ENCODE measurements at regions not wholly inside any gene's neighbourhood (a gene's known extent, or its start where the extent isn't known, plus 50 kb on each side); places are given as distances from the start of the nearest gene placed in this dataset.
"Not testable (repeated sequence)": the region's sequence is repeated elsewhere in the genome, so short reads cannot be mapped to it uniquely, and the experiment has no call there.

DNA sequence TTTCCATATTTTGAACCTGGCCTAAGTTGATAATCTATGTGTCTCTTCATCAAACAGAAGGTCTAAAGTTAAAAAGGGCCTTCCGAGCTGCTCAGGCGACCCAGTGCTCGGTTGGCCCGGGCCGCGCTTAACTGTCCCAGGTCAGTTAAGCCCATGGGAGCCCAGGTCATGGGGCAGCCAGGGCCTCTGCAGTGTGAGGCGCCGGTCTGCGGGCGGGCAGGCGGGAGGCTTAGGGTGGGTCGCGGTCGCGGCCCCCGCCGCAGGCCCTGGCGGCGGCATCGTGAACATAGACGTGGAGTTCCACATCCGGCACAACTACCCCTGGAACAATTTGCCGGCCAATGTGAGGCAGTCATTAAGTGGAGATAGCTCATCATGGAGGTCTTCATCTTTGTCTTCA, 91.3 kb downstream of the PPIAL4C start:
- H3K4me1 Mint-ChIP-seq (ENCODE audit: low read depth); ATAC-seq; H3K4me3 Mint-ChIP-seq; H3K27me3 Mint-ChIP-seq (ENCODE audit: low read depth); DNase-seq; H3K9me3 Mint-ChIP-seq; H3K36me3 Mint-ChIP-seq (ENCODE audit: insufficient read depth): not testable (repeated sequence)

DNA sequence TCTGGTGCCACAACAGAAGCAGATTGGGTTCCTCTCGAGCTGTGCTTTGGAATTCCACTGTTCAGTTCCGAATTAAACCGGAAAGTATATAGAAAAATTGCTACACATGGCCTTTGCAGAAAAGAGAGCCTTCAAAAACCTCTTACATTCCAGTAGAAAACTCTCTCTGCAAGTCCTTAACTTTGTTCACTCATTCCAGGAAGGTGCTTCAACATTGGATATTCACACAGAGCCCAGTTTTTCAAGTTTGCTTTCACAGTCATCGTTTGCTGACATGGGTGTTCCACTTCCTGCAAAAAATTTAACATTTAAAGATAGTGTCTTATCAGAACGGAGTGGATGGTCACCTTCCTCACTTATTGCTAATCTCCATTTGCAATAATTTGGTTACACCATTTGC, 93.7 kb downstream of the PPIAL4C start:
- not testable (repeated sequence) for H3K36me3 Mint-ChIP-seq (ENCODE audit: insufficient read depth); H3K4me3 Mint-ChIP-seq; H3K9me3 Mint-ChIP-seq; H3K4me1 Mint-ChIP-seq (ENCODE audit: low read depth); DNase-seq; ATAC-seq; H3K27me3 Mint-ChIP-seq (ENCODE audit: low read depth)

DNA sequence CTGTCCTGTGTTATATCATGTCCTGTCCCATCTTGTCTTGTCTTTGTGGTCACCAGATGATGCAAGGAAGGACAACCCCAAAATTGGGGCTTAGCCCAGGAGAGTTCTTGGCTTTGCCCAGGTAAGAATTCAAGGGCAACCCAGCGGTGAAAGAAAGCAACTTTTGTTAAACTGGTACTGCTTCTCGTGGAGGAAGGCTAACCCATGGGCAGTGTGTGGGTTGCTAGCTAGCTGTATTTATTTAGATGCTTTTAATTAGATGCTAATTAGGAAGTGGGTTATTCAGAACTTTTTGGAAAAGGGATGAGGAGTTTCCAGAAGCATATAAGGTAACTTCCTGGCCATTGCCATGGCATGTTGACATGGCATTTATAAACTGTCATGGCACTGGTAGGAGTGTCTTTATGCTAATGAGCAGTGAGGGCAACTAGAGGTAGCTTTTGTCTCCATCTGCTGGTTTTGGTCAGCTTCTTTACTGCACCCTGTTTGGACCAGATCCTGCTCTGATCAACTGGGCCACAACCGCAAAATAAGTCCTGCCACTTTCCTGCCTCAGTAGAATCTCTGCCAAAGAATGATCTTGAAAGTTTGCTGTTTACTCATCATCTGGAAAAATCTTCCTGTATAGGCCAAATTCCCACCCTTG, 95.8 kb upstream of the FCGR1A start:
- H3K36me3 Mint-ChIP-seq (ENCODE audit: insufficient read depth); H3K4me3 Mint-ChIP-seq; H3K4me1 Mint-ChIP-seq (ENCODE audit: low read depth); H3K27me3 Mint-ChIP-seq (ENCODE audit: low read depth); DNase-seq; H3K9me3 Mint-ChIP-seq: not testable (repeated sequence)
- peak; percentile 80 to 95 for ATAC-seq

DNA sequence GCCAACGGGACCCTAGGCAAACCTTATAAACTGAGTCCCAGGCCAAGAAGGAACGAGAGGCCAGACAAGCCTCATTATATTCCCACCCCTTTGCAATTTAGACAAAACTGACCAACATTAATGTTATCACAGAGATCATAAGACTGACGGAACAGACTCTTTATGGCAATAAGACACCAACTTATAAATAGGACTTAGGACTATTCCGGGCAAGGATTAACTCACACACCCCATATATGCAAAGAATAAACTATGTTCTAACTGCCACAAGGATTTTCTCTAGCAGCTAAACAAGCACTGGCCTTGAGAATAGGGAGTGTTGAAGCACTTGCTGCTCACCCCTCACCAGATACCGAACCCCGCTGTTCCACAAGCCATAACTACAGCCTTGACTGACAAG, 91.1 kb upstream of the FCGR1A start:
- DNase-seq; H3K27me3 Mint-ChIP-seq (ENCODE audit: low read depth); H3K36me3 Mint-ChIP-seq (ENCODE audit: insufficient read depth); H3K9me3 Mint-ChIP-seq; ATAC-seq; H3K4me3 Mint-ChIP-seq: not testable (repeated sequence)
- H3K4me1 Mint-ChIP-seq (ENCODE audit: low read depth): peaks cover 10% of the 10 kb centered on the region

DNA sequence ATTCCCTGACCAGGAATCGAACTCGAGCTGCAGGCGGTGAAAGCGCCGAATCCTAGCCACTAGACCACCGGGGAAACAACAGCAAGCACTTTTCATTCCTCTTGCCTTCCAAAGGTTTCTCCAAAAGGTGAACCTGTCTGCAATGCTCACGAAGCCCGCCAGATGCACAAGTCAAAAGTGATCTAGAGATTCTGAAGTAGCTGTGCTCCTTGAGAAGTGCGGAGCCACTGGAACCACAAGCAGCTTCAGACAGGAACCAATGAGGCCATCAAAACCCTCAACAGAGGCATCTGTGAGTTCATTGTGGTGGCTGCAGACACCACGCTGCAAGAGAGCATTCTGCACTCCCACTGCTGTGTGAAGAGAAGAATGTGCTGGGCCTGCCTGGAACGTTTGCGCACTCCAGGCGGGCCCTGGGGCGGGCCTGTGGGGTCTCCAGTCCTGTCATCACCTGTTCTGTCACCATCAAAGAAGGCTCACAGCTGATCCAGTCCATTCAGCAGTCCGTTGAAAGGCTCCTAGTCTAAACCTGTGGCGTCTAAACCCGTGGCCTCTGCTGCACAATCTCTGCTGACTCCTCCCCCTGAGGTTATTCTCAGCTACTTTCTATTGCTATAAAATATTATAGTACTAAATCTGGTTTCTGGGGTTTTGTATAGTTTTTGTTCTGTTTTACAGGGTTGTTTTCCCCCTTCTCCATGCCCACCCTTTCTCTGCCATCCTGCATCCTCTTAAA, 89.5 kb upstream of the FCGR1A start:
- H3K27me3 Mint-ChIP-seq (ENCODE audit: low read depth); H3K9me3 Mint-ChIP-seq; H3K4me3 Mint-ChIP-seq; H3K36me3 Mint-ChIP-seq (ENCODE audit: insufficient read depth); DNase-seq: not testable (repeated sequence)
- H3K4me1 Mint-ChIP-seq (ENCODE audit: low read depth): peaks cover 10% of the 10 kb centered on the region
- peak; percentile 73 to 81 for ATAC-seq

DNA sequence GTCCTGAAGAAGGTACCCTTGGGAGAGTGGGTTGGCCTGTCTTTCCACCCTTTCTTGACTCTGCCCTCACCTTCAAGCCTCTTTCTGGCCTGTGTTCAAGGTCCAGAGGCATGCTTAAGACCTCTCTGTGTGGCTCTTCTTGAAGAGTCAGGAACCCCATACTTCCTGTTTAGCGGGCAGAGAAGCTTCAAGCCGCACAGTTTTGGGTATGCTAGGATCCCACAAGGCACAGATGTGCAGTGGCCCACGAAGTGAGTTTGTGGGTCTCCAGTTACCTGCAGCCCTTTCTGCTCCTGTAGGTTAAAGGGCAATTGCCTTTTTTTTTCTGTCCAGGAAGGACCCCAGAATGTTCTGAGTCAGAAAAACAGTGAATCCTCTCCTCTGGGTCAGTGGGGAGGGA, 87.4 kb upstream of the FCGR1A start:
- peak in 1 of 2 donors; percentile 38 for ATAC-seq
- DNase-seq; H3K4me3 Mint-ChIP-seq; H3K9me3 Mint-ChIP-seq; H3K36me3 Mint-ChIP-seq (ENCODE audit: insufficient read depth); H3K27me3 Mint-ChIP-seq (ENCODE audit: low read depth): not testable (repeated sequence)
- peaks cover 10% of the 10 kb centered on the region for H3K4me1 Mint-ChIP-seq (ENCODE audit: low read depth)

DNA sequence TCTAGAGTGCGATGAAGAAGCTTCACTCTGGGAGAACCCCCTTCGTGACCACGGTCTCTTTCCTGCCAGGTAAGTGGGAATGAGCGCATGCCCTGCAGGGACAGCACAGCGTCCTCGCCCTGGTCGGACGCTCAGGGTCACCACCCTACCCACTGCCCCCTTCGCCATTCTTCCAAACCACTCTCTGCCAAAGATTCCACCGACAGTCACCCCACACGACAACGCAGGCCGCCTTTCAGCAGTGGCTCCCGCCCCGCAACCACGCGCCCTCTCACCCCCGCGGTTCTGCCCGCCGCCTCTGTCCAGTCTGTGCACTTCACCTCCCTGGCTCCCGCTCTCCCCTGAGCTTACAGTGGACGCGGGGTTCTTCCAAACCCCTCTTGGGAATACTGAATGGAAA, 82.3 kb upstream of the FCGR1A start:
- not testable (repeated sequence) for H3K36me3 Mint-ChIP-seq (ENCODE audit: insufficient read depth); DNase-seq; H3K27me3 Mint-ChIP-seq (ENCODE audit: low read depth); H3K4me1 Mint-ChIP-seq (ENCODE audit: low read depth); H3K9me3 Mint-ChIP-seq; H3K4me3 Mint-ChIP-seq
- peak in 1 of 2 donors; percentile 16 for ATAC-seq

DNA sequence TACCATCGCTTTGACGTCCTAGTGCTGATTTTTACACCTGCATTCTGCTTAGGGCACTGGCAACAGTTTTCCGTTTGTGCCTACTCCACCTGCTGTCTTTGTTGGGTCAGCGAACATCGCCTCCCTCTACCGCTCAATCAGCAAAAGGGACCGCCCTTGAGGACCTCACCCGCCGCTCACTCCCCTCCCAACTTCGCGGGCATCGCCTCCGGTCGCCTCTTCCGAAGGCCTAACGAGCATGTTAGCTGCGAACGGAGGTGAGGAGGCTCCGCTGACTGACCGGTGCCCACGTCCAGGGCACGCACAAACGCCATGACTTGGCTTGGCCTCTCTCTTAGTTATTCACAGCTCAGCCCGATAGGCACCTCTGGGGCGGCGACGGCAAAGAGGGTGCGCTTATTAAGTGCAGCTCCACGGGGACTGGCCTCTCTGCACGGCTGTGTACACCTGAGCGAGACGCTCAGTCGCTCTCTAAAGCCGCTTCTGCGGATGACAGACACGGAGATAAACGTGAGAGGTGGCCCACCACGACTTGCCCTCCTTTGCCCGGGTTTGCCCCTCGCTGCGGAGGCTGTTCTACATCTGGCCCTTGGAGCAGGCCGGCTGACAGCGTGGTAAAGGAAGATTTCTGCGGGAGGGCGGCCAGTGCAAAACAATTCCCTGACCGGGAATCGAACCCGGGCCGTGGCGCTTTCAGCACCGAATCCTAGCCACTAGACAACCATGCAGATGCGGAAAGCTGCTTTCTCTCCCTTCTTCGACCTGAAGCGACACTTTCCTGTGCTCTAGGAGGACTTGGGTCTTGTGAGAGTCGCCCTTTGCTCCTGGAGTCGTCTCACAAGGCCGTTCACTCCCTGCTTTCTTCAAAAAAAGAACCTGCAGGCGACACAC, 81.6 kb upstream of the FCGR1A start:
- H3K9me3 Mint-ChIP-seq; H3K4me3 Mint-ChIP-seq; DNase-seq; H3K36me3 Mint-ChIP-seq (ENCODE audit: insufficient read depth); H3K27me3 Mint-ChIP-seq (ENCODE audit: low read depth); H3K4me1 Mint-ChIP-seq (ENCODE audit: low read depth): not testable (repeated sequence)
- peak; percentile 77 to 79 for ATAC-seq

DNA sequence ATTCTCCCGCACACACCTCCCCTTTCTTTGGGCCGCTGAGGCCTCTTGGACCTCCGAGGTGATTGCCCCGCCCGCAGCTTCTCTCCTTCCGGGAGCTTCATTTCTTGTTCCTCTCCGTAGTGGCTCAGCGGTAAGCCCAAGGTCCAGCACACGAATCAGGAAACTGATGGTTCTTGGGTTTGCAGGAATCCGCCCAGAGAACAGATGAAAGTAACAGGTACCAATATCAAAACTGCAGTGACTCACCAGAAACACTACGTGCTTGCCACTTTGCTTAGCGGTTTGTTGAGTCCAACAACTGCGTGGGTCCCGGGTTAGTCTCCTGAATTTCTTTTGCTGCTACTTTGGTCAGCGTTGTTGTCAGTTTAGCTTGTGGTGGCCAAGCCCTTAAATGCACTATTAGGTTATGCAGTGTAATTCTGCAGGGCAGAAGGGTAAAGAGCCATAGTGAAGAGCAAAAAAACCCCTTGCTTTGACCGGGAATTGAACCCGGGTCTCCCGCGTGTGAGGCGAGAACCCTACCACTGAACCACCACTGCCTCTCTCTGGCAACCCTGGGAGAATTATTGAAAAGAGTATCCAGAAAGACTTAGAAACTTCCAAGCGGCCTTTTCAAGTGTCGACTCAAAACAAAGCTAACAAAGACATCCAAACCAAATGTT, 74.2 kb upstream of the FCGR1A start:
- H3K36me3 Mint-ChIP-seq (ENCODE audit: insufficient read depth); H3K9me3 Mint-ChIP-seq; H3K4me1 Mint-ChIP-seq (ENCODE audit: low read depth); H3K27me3 Mint-ChIP-seq (ENCODE audit: low read depth): not testable (repeated sequence)
- peak; percentile 89 to 91 for ATAC-seq
- peak; percentile 50 for DNase-seq
- H3K4me3 Mint-ChIP-seq: peak overlapping the region; percentile 55

DNA sequence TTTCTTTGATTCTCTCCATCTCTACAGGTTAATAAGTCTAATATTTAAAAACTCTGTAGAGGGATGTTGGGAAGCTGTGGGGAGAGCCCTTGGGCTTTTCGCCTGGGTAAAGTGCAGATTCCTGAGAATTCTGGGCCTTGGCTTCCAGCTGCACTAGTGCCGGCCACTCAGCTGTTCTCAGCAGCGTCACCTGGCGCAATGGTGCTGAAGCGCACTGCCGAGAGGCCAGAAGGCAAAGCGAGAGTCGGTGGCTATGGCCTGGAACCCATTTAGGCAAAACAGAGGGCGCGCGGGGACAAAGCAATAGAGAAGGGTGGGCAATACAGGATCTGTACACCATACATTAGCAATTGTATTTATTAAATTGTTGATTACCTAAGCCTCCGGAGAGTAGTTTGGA, 70.8 kb upstream of the FCGR1A start:
- DNase-seq; ATAC-seq; H3K4me1 Mint-ChIP-seq (ENCODE audit: low read depth); H3K36me3 Mint-ChIP-seq (ENCODE audit: insufficient read depth); H3K9me3 Mint-ChIP-seq; H3K4me3 Mint-ChIP-seq; H3K27me3 Mint-ChIP-seq (ENCODE audit: low read depth): not testable (repeated sequence)

DNA sequence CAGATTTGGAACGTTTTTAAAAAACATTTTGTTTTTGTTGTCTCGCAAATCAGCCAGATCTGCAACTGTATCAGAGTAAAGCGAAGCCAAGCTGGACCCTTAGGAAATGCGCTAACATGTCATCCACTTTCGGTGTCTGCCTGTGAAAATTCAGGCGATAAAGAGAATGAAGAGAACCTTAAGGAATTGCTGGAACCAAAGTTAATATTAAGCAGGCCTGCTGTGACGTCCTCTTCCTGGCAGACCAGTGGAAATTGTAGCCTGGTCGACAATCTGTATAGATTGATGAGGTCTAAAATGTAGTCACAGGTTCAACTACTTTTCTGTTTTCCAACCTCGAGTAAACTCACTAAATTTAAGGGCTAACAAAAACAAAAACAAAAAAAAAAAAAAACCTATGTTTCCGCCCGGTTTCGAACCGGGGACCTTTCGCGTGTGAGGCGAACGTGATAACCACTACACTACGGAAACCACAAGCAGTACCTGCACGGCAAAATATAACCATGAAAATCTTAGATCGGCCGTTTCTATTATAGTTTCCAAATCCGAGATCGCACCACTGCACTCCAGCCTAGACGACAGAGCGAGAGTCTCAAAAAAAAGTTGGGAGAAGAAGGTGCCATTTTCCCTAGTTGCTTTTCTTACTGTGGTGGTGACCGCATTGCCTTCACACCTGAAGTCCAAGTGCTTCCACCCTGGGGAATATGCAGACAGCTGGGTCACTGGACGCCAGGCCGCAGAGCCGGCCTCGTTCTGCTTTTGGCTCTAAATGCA, 70.2 kb upstream of the FCGR1A start:
- not testable (repeated sequence) for H3K4me3 Mint-ChIP-seq; H3K27me3 Mint-ChIP-seq (ENCODE audit: low read depth); DNase-seq

DNA sequence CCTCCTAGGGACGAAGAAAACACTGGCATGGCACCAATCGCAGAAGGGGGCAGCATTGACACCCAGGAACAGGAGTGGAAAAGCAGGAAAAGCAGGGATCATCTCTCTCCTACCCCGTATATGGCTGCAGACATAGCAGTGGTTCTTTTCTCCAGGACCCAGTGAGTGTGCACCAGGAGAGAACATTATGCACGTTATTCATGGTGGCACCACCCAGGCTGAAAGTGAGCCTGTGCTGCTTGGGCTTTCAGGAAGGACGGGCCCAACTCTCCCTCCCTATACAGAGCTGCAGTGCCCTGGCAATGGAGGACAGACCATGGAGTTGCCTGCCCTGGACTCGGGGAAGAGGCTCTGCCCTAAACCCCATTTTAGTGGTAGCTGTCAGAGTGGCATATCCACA, 69.0 kb upstream of the FCGR1A start:
- not testable (repeated sequence) for H3K4me3 Mint-ChIP-seq; H3K36me3 Mint-ChIP-seq (ENCODE audit: insufficient read depth); H3K9me3 Mint-ChIP-seq; H3K4me1 Mint-ChIP-seq (ENCODE audit: low read depth); H3K27me3 Mint-ChIP-seq (ENCODE audit: low read depth); ATAC-seq; DNase-seq

More for the DNA sequence above, 70.2 kb upstream of the FCGR1A start:
- not testable (repeated sequence) for H3K36me3 Mint-ChIP-seq (ENCODE audit: insufficient read depth); ATAC-seq; H3K9me3 Mint-ChIP-seq; H3K4me1 Mint-ChIP-seq (ENCODE audit: low read depth)

DNA sequence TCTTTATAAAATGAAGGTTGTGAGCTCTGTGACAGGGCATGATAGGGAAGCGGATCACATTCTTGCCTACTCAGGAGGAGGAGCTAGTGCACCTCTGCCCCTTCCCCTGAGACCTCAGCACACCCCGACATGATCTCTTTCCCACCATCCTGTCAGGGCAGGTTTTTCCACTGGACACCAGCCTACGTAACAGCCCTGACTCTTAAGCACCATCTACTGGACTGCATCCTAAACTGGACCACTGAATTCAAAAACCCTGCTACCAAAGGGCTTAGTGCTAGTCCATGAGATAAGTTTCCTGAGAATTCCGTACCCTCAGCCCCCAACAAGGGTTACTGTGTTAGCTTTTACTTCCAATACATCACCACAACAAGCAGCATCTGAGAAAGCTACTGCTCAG, 68.5 kb upstream of the FCGR1A start:
- ATAC-seq; H3K9me3 Mint-ChIP-seq; H3K27me3 Mint-ChIP-seq (ENCODE audit: low read depth); H3K36me3 Mint-ChIP-seq (ENCODE audit: insufficient read depth); H3K4me3 Mint-ChIP-seq; H3K4me1 Mint-ChIP-seq (ENCODE audit: low read depth); DNase-seq: not testable (repeated sequence)
